HT-29 (cell line): ENCODE measurements at regions not wholly inside any gene's neighbourhood (a gene's known extent, or its start where the extent isn't known, plus 50 kb on each side); places are given as distances from the start of the nearest gene placed in this dataset.

Experiments used
- DNase-seq: peaks from one replicate; pipeline ENCODE4 v3.0.0-alpha.2; 2015; ENCODE audit warnings: low spot score

DNA sequence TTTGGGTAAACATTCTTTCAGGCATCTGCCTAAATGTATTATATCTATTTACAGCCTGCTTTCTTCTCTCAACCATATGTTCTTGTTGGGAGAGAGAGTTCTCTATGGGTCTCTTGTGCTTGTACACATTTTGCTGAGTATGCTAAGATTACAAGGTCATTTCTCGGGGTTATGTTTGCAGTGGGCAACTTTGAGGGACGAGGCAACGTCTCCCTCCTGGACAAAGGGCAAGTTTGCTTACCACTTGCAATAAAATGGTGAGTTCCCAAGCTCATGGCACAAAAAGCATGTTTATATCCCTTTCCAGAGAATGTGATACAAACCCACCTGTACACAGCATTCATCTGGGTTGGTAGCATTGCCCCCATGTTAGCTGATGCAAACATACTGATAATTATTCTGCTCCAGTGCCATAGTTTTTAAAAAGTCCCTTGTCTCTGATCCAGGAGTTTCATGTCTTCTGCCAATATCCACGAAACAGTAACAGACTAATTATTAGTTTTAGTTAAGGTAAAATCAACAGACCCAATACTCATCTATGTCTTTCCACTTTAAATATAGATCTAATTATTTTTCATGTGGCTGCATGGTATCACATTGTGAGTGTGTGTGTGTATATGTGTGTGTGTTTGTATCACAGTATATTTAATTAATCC lies 84.2 kb upstream of the MAPK4 start:
- DNase-seq, result no peak

DNA sequence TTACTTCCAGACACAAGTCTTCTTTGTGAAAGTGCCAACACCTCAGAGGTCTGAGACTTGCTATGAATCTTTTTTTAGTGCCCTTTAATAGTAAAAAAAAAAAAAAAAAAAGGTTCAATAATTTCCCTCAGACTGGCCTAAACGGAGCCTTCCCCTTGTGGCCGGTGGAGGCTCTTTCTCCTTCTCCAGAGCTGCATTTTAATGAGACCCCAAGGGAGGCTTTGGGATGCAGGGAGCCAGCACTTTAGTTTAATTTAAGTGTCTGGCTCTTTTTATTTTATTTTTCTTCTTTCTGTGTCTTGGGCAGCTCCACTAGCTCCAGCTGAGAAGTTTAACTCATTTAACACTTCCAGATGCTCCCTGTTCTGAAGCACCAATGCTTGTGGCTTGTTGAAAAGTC lies 67.8 kb upstream of the MAPK4 start:
- DNase-seq, result no peak

DNA sequence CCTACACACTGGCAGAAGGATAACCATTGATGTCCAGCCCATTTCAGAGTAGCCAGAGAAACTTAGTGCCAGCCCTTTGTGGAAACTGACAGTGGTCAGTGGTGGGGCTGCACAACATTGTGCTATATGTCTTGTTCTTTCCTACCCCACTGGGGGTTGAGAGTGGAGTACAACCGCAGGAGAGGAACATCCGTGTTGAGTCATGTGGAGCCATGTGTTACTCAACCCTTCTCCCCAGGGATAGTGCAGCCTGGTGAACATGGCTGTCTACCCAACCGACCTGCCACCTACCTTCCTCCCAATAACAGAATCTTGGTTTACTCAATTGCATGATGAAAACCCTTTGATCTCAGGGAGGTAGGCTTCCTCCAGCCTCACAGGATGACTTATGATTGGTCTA lies 65.3 kb upstream of the MAPK4 start:
- DNase-seq, result no peak

DNA sequence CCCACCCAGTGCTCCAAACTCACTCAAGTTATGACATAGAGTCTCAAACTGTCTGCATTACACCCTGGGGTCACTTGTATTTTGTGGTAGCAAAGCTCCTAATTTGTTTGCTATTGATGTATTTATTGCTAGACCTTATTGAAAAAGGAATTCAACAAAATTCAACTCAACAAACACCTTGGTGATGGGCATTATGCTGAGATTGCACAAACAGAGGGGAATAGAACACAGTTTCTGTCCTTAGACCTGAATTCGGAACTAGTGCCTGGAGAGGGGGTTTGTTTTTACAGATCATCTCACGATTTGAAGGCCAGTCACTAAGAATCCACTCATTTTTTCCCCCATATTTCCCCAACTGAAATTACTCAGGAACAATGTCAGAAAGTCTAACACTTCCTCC lies 53.5 kb upstream of the MAPK4 start:
- no peak for DNase-seq

DNA sequence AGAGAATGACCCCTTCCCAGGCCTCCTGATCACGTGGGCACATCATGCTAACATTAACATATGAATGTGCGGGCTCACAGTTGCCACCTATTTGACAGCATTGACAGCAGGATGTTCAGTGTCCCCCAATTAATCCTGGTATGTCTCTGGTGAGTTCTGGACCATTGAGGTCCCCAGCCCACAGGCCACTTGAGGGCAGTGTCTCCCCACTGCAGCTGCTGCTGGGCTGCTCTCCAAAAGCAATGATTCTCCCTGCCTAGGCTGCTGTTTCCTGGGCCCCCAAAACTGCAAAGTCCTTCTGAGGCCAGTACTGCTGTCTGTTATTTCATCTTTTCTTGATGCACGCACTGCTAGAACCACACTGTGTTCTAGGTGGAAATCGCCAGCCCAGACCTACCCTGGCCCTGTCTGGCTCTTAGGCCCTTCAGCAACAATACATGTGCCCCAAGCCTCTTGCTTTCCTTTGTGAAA lies 52.7 kb upstream of the MAPK4 start:
- peak; percentile 35 for DNase-seq

DNA sequence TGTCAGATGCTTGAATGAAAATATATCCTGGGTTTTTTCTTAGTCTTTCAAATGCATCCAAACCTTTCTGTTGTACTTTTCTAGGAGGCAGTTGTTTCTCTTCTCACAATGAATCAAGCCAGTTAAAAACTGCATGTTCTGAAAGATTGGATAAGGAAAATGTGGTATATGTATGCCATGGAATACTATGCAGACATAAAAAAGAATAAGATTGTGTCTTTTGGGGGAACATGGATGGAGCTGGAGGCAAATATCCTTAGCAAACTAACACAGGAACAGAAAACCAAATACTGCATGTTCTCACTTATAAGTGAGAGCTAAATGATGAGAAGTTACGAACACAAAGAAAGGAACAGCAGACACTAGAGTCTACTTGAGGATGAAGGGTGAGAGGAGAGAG lies 51.7 kb upstream of the MAPK4 start:
- no peak for DNase-seq

DNA sequence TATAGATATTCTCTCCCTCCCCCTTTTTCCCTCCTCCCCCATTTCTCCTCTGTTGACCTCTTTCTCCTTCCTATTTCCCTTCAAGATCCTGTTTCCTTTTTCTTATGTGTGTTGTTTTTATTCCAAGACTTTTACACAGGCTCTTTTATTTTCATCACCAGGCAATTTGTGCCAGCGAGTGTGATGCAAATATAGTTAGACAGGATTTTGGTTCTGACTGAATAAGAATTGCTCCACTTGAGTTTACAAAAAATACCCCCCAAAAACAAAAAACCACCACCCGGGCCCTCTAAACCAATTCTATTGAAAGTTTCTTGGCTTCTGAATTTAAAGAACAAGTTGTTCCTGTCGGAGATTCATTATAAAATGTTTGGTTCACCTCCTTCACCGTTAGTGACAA lies 50.9 kb upstream of the MAPK4 start:
- DNase-seq, result no peak
